ENCODE measurements at regions not wholly inside any gene's neighbourhood (a gene's known extent, or its start where the extent isn't known, plus 50 kb on each side); places are given as distances from the start of the nearest gene placed in this dataset.

DNA sequence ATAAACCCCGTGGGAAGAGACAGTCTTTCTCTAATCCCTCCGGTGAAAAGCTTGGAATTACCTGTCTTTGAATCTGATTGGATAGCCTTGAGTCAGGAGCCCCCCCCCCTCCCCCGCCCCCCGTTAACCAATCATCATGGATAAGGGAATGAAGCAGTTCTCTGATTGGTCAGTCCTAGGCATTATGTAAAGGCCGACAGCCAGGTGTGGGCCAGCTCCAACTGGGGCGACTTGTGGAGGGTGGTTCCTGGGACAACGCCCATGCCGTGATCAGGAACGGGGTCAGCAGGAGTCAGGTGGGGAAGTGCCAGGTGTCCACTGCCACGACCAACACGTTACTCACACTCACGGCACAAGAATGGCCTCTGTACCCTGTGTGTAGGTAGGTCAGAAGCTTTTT is 406.8 kb upstream of the SULF2 start:
- Histone ChIP-seq H3K36me3 (no peaks in the 10 kb centered on the region), H3K9me3 (no peaks in the 10 kb centered on the region), H3K27ac (replicated peaks in 1 of 4) (no peak overlapping the region), H3K4me3 (no peak overlapping the region), H3K27me3 (no peaks in the 10 kb centered on the region), H3K4me1 (peaks cover 3 to 50% (median 44%) of the 10 kb centered on the region in 4 donors)
- TF ChIP-seq EP300 (IDR thresholded peaks at IDR 0.05) (no peak), POLR2AphosphoS5 (IDR thresholded peaks at IDR 0.05) (no peak), POLR2A (IDR thresholded peaks at IDR 0.05; ENCODE audit: low read depth) (no peak)
- TF ChIP-seq, protein P1, sequence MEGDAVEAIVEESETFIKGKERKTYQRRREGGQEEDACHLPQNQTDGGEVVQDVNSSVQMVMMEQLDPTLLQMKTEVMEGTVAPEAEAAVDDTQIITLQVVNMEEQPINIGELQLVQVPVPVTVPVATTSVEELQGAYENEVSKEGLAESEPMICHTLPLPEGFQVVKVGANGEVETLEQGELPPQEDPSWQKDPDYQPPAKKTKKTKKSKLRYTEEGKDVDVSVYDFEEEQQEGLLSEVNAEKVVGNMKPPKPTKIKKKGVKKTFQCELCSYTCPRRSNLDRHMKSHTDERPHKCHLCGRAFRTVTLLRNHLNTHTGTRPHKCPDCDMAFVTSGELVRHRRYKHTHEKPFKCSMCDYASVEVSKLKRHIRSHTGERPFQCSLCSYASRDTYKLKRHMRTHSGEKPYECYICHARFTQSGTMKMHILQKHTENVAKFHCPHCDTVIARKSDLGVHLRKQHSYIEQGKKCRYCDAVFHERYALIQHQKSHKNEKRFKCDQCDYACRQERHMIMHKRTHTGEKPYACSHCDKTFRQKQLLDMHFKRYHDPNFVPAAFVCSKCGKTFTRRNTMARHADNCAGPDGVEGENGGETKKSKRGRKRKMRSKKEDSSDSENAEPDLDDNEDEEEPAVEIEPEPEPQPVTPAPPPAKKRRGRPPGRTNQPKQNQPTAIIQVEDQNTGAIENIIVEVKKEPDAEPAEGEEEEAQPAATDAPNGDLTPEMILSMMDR (IDR thresholded peaks at IDR 0.05), result no peak
- DNase-seq (ENCODE audit: extremely low spot score), result no peak
- intact Hi-C loops (cut with DNase I), result loop anchor here (10.0 kb wide), 1 partner anchor 57 kb away; no protein-coding TSS in a partner anchor
- WGBS, result 91% methylated on average over 12 of the region's 12 CpGs

DNA sequence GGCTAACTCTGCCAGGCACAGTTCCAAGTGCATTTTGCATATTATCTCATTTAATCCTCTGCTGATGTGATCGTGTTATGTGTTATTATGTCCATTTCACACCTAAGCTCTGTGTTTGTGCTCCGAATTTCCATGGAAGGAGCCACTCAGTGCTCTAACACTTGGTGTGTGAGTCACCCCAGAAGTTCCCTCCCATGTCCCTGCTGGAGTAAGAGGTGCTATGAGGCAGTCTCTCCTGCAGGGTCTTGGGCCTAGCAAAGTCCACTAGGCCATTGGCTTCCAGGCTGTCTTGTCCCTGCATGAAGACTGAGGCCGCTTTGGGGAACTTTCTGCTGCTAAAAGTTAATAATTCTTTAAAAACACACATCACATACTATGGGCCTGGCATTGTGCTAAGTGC is 405.9 kb upstream of the SULF2 start:
- no peak for DNase-seq (ENCODE audit: extremely low spot score)
- 60% methylated on average over 3 of the region's 3 CpGs for WGBS
- TF ChIP-seq POLR2AphosphoS5 (IDR thresholded peaks at IDR 0.05), result no peak
- TF ChIP-seq, protein P1 (IDR thresholded peaks at IDR 0.05), result no peak
- TF ChIP-seq EP300 (IDR thresholded peaks at IDR 0.05), result no peak
- no peak for TF ChIP-seq POLR2A (IDR thresholded peaks at IDR 0.05; ENCODE audit: low read depth)
- no peak overlapping the region for H3K4me3 ChIP-seq
- intact Hi-C loops (cut with DNase I), result loop anchor here (10.0 kb wide), 1 partner anchor 56 kb away; no protein-coding TSS in a partner anchor
- no peaks in the 10 kb centered on the region for H3K27me3 ChIP-seq
- H3K4me1 ChIP-seq, result peaks cover 3 to 55% (median 49%) of the 10 kb centered on the region in 4 donors
- H3K36me3 ChIP-seq, result no peaks in the 10 kb centered on the region
- H3K27ac ChIP-seq (replicated peaks in 1 of 4), result peak overlapping the region; percentile 28 to 41 (median 35)
- no peaks in the 10 kb centered on the region for H3K9me3 ChIP-seq

DNA sequence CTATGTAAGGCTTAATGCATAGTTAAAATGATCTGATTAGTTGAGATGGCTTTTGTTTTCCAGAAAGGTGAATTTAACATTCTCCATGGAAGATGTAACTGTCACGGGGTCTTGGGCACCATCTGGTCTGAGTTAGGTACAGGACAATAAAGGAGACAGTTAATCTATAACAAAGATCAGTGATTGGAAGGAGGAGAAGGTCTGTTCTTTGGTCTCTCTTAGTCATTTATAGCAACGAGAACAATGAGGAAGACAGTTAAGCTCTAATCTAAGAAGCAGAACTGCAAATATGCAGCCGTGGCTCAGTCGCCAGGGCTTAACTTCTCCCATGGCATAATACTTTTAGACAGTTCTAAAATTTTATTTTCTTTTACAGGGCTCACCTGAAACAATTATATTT is 405.5 kb upstream of the SULF2 start:
- DNase-seq (ENCODE audit: extremely low spot score), result no peak
- Histone ChIP-seq H3K27me3 (no peaks in the 10 kb centered on the region), H3K36me3 (no peaks in the 10 kb centered on the region), H3K4me1 (peaks cover 3 to 57% (median 53%) of the 10 kb centered on the region in 4 donors), H3K27ac (replicated peaks in 1 of 4) (peak overlapping the region; percentile 28 to 41 (median 35)), H3K4me3 (no peak overlapping the region), H3K9me3 (no peaks in the 10 kb centered on the region)
- TF ChIP-seq, protein P1 (IDR thresholded peaks at IDR 0.05), result no peak
- no peak for TF ChIP-seq EP300 (IDR thresholded peaks at IDR 0.05)
- TF ChIP-seq POLR2A (IDR thresholded peaks at IDR 0.05; ENCODE audit: low read depth), result no peak
- TF ChIP-seq POLR2AphosphoS5 (IDR thresholded peaks at IDR 0.05), result no peak
- intact Hi-C loops (cut with DNase I), result loop anchor here (10.0 kb wide), 1 partner anchor 56 kb away; no protein-coding TSS in a partner anchor
- 52% methylated on average over 4 of the region's 4 CpGs for WGBS

DNA sequence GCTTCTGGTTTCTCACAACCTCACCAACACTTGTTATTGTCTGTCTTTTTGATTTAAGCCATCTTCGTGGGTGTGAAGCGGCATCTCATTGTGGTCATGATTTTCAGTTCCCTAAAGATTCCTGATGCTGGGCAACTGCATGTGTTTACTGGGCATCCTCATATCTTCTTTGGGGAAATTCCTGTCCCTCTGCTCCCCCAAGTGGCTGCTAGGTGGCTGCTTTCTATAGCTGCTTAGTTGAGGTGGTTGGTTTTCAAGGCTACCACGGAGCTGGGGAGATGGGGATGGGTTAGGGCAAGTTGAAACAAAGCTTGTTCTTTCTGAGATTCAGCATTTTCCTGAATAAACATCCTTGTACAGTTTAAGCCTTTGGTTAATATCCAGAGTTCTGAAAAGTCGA is 403.9 kb upstream of the SULF2 start:
- Histone ChIP-seq H3K4me1 (peaks cover 3 to 52% (median 46%) of the 10 kb centered on the region in 4 donors), H3K27me3 (no peaks in the 10 kb centered on the region), H3K9me3 (no peaks in the 10 kb centered on the region), H3K36me3 (no peaks in the 10 kb centered on the region), H3K4me3 (no peak overlapping the region), H3K27ac (replicated peaks in 1 of 4) (peak overlapping the region in 2 of 4 donors; percentile 9 to 39)
- DNase-seq (ENCODE audit: extremely low spot score), result no peak
- 54% methylated on average over 4 of the region's 4 CpGs for WGBS
- TF ChIP-seq POLR2AphosphoS5 (IDR thresholded peaks at IDR 0.05), result no peak
- no peak for TF ChIP-seq POLR2A (IDR thresholded peaks at IDR 0.05; ENCODE audit: low read depth)
- TF ChIP-seq EP300 (IDR thresholded peaks at IDR 0.05), result no peak
- TF ChIP-seq, protein P1 (IDR thresholded peaks at IDR 0.05), result peak; percentile 26 to 45 (median 33)
- intact Hi-C loops (cut with DNase I), result loop anchor here (10.0 kb wide), 1 partner anchor 404 kb away; the partner anchor contains the start of gene SULF2

DNA sequence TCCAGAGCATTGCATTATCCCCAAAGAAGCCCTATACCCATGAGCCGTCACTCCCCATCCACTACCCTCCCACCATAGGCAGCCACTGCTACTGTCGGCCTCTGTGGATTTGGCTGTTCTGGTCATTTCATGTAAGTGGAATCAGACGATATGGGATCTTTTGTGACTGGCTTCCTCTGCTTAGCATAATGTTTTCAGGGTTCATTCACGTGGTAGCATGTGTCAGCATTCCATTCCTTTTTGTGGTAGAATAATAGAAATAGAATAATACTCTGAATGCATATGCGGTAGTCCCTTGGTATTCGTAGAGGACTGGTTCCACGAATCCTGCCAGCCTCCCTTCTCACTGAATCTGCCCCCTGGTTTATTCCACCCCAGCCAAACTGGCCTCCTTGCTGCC is 402.6 kb upstream of the SULF2 start:
- no peaks in the 10 kb centered on the region for H3K9me3 ChIP-seq
- WGBS, result 98% methylated on average over 7 of the region's 7 CpGs
- peak overlapping the region in 1 of 4 donors; percentile 46 for H3K27ac ChIP-seq (replicated peaks in 1 of 4)
- DNase-seq (ENCODE audit: extremely low spot score), result no peak
- peaks cover 3 to 49% (median 44%) of the 10 kb centered on the region in 4 donors for H3K4me1 ChIP-seq
- H3K36me3 ChIP-seq, result no peaks in the 10 kb centered on the region
- no peak for TF ChIP-seq EP300 (IDR thresholded peaks at IDR 0.05)
- TF ChIP-seq, protein P1 (IDR thresholded peaks at IDR 0.05), result no peak
- no peak for TF ChIP-seq POLR2AphosphoS5 (IDR thresholded peaks at IDR 0.05)
- TF ChIP-seq POLR2A (IDR thresholded peaks at IDR 0.05; ENCODE audit: low read depth), result no peak
- H3K4me3 ChIP-seq, result no peak overlapping the region
- intact Hi-C loops (cut with DNase I), result loop anchor here (10.0 kb wide), 1 partner anchor 403 kb away; the partner anchor contains the start of gene SULF2
- no peaks in the 10 kb centered on the region for H3K27me3 ChIP-seq
